ENCODE measurements at regions not wholly inside any gene's neighbourhood (a gene's known extent, or its start where the extent isn't known, plus 50 kb on each side); places are given as distances from the start of the nearest gene placed in this dataset.

DNA sequence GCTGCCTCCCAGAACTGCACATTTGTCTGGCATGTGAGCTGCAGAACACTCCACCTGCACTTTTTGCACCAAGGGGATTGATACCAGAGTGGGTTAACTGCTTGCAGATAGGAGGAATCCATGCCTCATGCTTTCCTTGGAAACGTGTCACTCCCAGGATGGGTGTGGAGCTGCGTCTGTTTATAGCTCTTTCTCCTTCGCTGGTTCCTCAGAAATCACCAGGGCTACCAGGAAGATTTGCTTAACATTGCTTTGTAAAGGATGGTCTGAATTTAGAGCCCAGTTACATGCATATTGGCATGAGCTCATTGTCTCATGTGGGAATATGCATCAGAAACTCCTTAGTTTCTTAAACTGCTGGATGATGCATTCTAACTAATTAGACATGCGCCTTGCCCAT, 234.6 kb downstream of the GADD45G start:
- TF ChIP-seq POLR2AphosphoS5 (IDR thresholded peaks at IDR 0.05) (peak; percentile 31), EP300 (IDR thresholded peaks at IDR 0.05) (no peak), POLR2A (IDR thresholded peaks at IDR 0.05) (no peak)
- TF ChIP-seq, protein P1, sequence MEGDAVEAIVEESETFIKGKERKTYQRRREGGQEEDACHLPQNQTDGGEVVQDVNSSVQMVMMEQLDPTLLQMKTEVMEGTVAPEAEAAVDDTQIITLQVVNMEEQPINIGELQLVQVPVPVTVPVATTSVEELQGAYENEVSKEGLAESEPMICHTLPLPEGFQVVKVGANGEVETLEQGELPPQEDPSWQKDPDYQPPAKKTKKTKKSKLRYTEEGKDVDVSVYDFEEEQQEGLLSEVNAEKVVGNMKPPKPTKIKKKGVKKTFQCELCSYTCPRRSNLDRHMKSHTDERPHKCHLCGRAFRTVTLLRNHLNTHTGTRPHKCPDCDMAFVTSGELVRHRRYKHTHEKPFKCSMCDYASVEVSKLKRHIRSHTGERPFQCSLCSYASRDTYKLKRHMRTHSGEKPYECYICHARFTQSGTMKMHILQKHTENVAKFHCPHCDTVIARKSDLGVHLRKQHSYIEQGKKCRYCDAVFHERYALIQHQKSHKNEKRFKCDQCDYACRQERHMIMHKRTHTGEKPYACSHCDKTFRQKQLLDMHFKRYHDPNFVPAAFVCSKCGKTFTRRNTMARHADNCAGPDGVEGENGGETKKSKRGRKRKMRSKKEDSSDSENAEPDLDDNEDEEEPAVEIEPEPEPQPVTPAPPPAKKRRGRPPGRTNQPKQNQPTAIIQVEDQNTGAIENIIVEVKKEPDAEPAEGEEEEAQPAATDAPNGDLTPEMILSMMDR (IDR thresholded peaks at IDR 0.05) = no peak

Measured in gastroesophageal sphincter (tissue), 3 donors.